HG03460 (cell line): ENCODE measurements at regions not wholly inside any gene's neighbourhood (a gene's known extent, or its start where the extent isn't known, plus 50 kb on each side); places are given as distances from the start of the nearest gene placed in this dataset.
"Not testable (repeated sequence)": the region's sequence is repeated elsewhere in the genome, so short reads cannot be mapped to it uniquely, and the experiment has no call there.

Experiments
- ATAC-seq: cut with Tn5 transposase; IDR thresholded peaks from one replicate; pipeline ENCODE4 v1.9.1; 2021; ENCODE audit not compliant: unreplicated experiment

GRCh38 chr12:92242907-92243306 is 97.3 kb upstream of the BTG1 start:
- ATAC-seq = no peak

- no peak for ATAC-seq
These were observed 92.3 kb upstream of the BTG1 start for GRCh38 chr12:92237762-92238523.

- no peak for ATAC-seq
These were observed 91.6 kb upstream of the BTG1 start for GRCh38 chr12:92237262-92237661.

GRCh38 chr12:92235703-92236472 is 90.2 kb upstream of the BTG1 start:
- ATAC-seq = no peak

GRCh38 chr12:92234533-92234932 is 88.9 kb upstream of the BTG1 start:
- ATAC-seq = no peak

GRCh38 chr12:92233346-92234015 is 87.8 kb upstream of the BTG1 start:
- ATAC-seq = no peak

- ATAC-seq = not testable (repeated sequence)
These were observed 86.8 kb upstream of the BTG1 start for GRCh38 chr12:92232371-92232932.

GRCh38 chr12:92231945-92232344 is 86.3 kb upstream of the BTG1 start:
- not testable (repeated sequence) for ATAC-seq

- not testable (repeated sequence) for ATAC-seq
These were observed 85.9 kb upstream of the BTG1 start for GRCh38 chr12:92231532-92231931.

GRCh38 chr12:92229381-92229780 is 83.7 kb upstream of the BTG1 start:
- no peak for ATAC-seq

- ATAC-seq = no peak
These were observed 81.3 kb upstream of the BTG1 start for GRCh38 chr12:92226961-92227360.

- ATAC-seq = no peak
These were observed 80.5 kb upstream of the BTG1 start for GRCh38 chr12:92226071-92226661.

GRCh38 chr12:92224685-92225331 is 79.2 kb upstream of the BTG1 start:
- ATAC-seq = no peak

GRCh38 chr12:92223481-92223880 is 77.8 kb upstream of the BTG1 start:
- ATAC-seq = no peak

- no peak for ATAC-seq
These were observed 76.1 kb upstream of the BTG1 start for GRCh38 chr12:92221656-92222315.

- ATAC-seq = no peak
These were observed 72.9 kb upstream of the BTG1 start for GRCh38 chr12:92218394-92219077.

- ATAC-seq = no peak
These were observed 70.4 kb upstream of the BTG1 start for GRCh38 chr12:92216092-92216491.

- ATAC-seq = no peak
These were observed 69.7 kb upstream of the BTG1 start for GRCh38 chr12:92215358-92215757.

- no peak for ATAC-seq
These were observed 67.5 kb upstream of the BTG1 start for GRCh38 chr12:92213166-92213565.
